ENCODE measurements at regions not wholly inside any gene's neighbourhood (a gene's known extent, or its start where the extent isn't known, plus 50 kb on each side); places are given as distances from the start of the nearest gene placed in this dataset.

- DNase-seq (ENCODE audit: low read depth) = peak; percentile 95
Measured at GRCh38 chr17:81345228-81346089, 49.8 kb upstream of the BAHCC1 start.
